ENCODE measurements at regions not wholly inside any gene's neighbourhood (a gene's known extent, or its start where the extent isn't known, plus 50 kb on each side); places are given as distances from the start of the nearest gene placed in this dataset.

DNA sequence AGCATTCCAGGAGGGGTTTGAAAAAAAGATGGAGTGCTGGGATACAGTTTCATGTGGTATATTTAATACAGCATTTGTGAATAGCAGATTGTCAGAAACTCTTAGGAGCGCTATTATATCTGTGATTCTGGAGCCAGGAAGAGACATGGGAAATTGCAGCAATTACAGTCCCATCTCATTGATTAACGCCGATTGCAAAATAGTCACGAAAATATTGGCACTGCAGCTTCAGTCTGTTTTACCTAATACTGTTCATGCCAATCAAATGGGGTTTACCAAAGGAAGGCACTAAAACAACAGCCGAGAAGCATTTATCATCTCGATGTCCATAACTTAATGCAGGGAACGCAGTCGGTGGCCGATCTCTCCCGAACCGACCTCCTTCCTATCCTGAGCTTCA, 295.8 kb downstream of the TEX29 start:
- H3K4me3 ChIP-seq (ENCODE audit: low read depth, low read length, poor library complexity, severe bottlenecking), result no peak overlapping the region
- POLR2A ChIA-PET (ENCODE audit: low non-redundant PET), result no interaction called here
- no peaks in the 10 kb centered on the region for H3K4me1 ChIP-seq (ENCODE audit: insufficient read depth, low read length, poor library complexity, severe bottlenecking)
- intact Hi-C loops (cut with micrococcal nuclease; ENCODE audit: unreplicated experiment), result no loop called here
- BruUV-seq (replicated peaks), result no TSS peak
- no peak overlapping the region for H3K27ac ChIP-seq (ENCODE audit: low read depth, low read length, poor library complexity, severe bottlenecking)
- CTCF ChIA-PET, result no interaction called here
- no peaks in the 10 kb centered on the region for H3K36me3 ChIP-seq (ENCODE audit: insufficient read depth, low read length, poor library complexity, severe bottlenecking)
- H3K27me3 ChIP-seq (replicated peaks; ENCODE audit: insufficient read depth, low read depth, low read length, poor library complexity), result peaks cover 82% of the 10 kb centered on the region
- TF ChIP-seq EZH2 (IDR thresholded peaks at IDR 0.05; ENCODE audit: borderline replicate concordance, low read depth, low read length, poor library complexity, severe bottlenecking), result no peak
- TF ChIP-seq, protein P1, sequence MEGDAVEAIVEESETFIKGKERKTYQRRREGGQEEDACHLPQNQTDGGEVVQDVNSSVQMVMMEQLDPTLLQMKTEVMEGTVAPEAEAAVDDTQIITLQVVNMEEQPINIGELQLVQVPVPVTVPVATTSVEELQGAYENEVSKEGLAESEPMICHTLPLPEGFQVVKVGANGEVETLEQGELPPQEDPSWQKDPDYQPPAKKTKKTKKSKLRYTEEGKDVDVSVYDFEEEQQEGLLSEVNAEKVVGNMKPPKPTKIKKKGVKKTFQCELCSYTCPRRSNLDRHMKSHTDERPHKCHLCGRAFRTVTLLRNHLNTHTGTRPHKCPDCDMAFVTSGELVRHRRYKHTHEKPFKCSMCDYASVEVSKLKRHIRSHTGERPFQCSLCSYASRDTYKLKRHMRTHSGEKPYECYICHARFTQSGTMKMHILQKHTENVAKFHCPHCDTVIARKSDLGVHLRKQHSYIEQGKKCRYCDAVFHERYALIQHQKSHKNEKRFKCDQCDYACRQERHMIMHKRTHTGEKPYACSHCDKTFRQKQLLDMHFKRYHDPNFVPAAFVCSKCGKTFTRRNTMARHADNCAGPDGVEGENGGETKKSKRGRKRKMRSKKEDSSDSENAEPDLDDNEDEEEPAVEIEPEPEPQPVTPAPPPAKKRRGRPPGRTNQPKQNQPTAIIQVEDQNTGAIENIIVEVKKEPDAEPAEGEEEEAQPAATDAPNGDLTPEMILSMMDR (conservative IDR thresholded peaks at IDR 0.05; ENCODE audit: low read depth, low read length), result no peak
- H3K9me3 ChIP-seq (ENCODE audit: low read depth, low read length, poor library complexity, severe bottlenecking), result no peaks in the 10 kb centered on the region
- DNase-seq (ENCODE audit: low spot score), result no peak

DNA sequence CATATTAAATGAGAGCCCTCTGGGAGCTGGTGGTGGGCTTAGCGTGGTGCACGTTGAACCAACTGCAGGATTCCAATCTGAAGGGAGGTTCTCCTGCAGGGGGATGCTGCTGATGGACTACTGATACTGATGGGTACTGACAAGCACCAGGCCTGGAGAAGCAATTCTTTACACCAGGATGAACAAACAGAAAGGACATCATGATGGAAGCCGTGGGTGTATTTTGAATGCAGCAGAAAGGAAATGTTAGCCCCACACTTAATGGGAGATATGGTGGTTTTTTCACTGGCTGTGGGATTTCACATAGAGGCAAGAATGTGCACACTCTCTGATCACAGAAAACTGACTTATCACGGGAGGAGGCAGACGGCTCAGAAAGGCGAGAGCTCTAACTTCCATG, 299.7 kb downstream of the TEX29 start:
- Histone ChIP-seq H3K9me3 (ENCODE audit: low read depth, low read length, poor library complexity, severe bottlenecking) (no peaks in the 10 kb centered on the region), H3K27ac (ENCODE audit: low read depth, low read length, poor library complexity, severe bottlenecking) (no peak overlapping the region), H3K27me3 (replicated peaks; ENCODE audit: insufficient read depth, low read depth, low read length, poor library complexity) (peaks cover 52% of the 10 kb centered on the region), H3K4me1 (ENCODE audit: insufficient read depth, low read length, poor library complexity, severe bottlenecking) (no peaks in the 10 kb centered on the region), H3K4me3 (ENCODE audit: low read depth, low read length, poor library complexity, severe bottlenecking) (no peak overlapping the region), H3K36me3 (ENCODE audit: insufficient read depth, low read length, poor library complexity, severe bottlenecking) (no peaks in the 10 kb centered on the region)
- POLR2A ChIA-PET (ENCODE audit: low non-redundant PET), result no interaction called here
- DNase-seq (ENCODE audit: low spot score), result no peak
- intact Hi-C loops (cut with micrococcal nuclease; ENCODE audit: unreplicated experiment), result no loop called here
- CTCF ChIA-PET, result no interaction called here
- BruUV-seq (replicated peaks), result no TSS peak
- no peak for TF ChIP-seq EZH2 (IDR thresholded peaks at IDR 0.05; ENCODE audit: borderline replicate concordance, low read depth, low read length, poor library complexity, severe bottlenecking)
- TF ChIP-seq, protein P1 (conservative IDR thresholded peaks at IDR 0.05; ENCODE audit: low read depth, low read length), result no peak

DNA sequence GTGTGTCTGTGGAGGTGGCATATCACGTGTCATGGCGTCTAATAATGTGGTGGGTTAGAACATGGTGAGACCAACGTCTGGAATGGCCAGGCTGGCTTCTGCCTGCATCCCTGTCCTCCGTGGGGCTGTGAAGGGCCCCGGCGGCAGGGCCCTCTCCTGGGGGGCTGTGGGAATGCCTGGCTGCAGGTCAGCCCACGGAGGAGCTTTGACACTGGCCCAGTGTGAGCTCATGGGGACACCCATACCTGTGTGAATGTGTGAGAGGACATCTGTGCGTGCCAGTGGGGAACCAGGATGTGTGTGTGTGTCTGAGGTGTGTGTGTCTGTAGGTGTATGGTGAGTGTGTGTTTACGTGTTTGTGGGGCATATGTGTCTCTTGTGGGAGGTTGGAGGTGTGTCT, 300.1 kb downstream of the TEX29 start:
- intact Hi-C loops (cut with micrococcal nuclease; ENCODE audit: unreplicated experiment), result no loop called here
- Histone ChIP-seq H3K4me1 (ENCODE audit: insufficient read depth, low read length, poor library complexity, severe bottlenecking) (no peaks in the 10 kb centered on the region), H3K27me3 (replicated peaks; ENCODE audit: insufficient read depth, low read depth, low read length, poor library complexity) (peaks cover 52% of the 10 kb centered on the region), H3K4me3 (ENCODE audit: low read depth, low read length, poor library complexity, severe bottlenecking) (no peak overlapping the region), H3K36me3 (ENCODE audit: insufficient read depth, low read length, poor library complexity, severe bottlenecking) (no peaks in the 10 kb centered on the region), H3K27ac (ENCODE audit: low read depth, low read length, poor library complexity, severe bottlenecking) (no peak overlapping the region), H3K9me3 (ENCODE audit: low read depth, low read length, poor library complexity, severe bottlenecking) (no peaks in the 10 kb centered on the region)
- no TSS peak for BruUV-seq (replicated peaks)
- CTCF ChIA-PET, result no interaction called here
- no peak for DNase-seq (ENCODE audit: low spot score)
- TF ChIP-seq, protein P1 (conservative IDR thresholded peaks at IDR 0.05; ENCODE audit: low read depth, low read length), result no peak
- no peak for TF ChIP-seq EZH2 (IDR thresholded peaks at IDR 0.05; ENCODE audit: borderline replicate concordance, low read depth, low read length, poor library complexity, severe bottlenecking)
- POLR2A ChIA-PET (ENCODE audit: low non-redundant PET), result no interaction called here
